HG02981 (cell line): ENCODE measurements at regions not wholly inside any gene's neighbourhood (a gene's known extent, or its start where the extent isn't known, plus 50 kb on each side); places are given as distances from the start of the nearest gene placed in this dataset.
A peak's percentile ranks its signal among the peaks of the same experiment; 100 is the strongest.

Experiments
- ATAC-seq: cut with Tn5 transposase; IDR thresholded peaks from one replicate; pipeline ENCODE4 v1.9.1; 2021; ENCODE audit warnings: mild to moderate bottlenecking, moderate library complexity; ENCODE audit not compliant: unreplicated experiment

- peak; percentile 61 for ATAC-seq
Observed at GRCh38 chr14:60349663-60350365, 100.8 kb downstream of the PPM1A start.

GRCh38 chr14:60350366-60350720 is 101.3 kb downstream of the PPM1A start:
- no peak for ATAC-seq

GRCh38 chr14:60353420-60353819 is 104.4 kb downstream of the PPM1A start:
- no peak for ATAC-seq

GRCh38 chr14:60355768-60356167 is 106.7 kb downstream of the PPM1A start:
- ATAC-seq = no peak

GRCh38 chr14:60356386-60356785 is 107.4 kb downstream of the PPM1A start:
- ATAC-seq = no peak

- no peak for ATAC-seq
Observed at GRCh38 chr14:60356906-60357550, 108.0 kb downstream of the PPM1A start.

GRCh38 chr14:60357551-60358149 is 108.6 kb downstream of the PPM1A start:
- ATAC-seq = no peak

- ATAC-seq = no peak
Observed at GRCh38 chr14:60363275-60363674, 114.3 kb downstream of the PPM1A start.

GRCh38 chr14:60363687-60364086 is 114.7 kb downstream of the PPM1A start:
- ATAC-seq = no peak

- ATAC-seq = no peak
Observed at GRCh38 chr14:60381909-60382308, 104.0 kb downstream of the C14orf39 start.
